NCI-H2081 (cell line): ENCODE measurements at regions not wholly inside any gene's neighbourhood (a gene's known extent, or its start where the extent isn't known, plus 50 kb on each side); places are given as distances from the start of the nearest gene placed in this dataset.
A peak's percentile ranks its signal among the peaks of the same experiment; 100 is the strongest.

Experiments used
- DNase-seq, 2 experiments: peaks; one replicate each; lab custom pipeline; 2025; lab: John Stamatoyannopoulos, UW

GRCh38 chrX:30504309-30504708, 73.3 kb downstream of the TASL start:
- DNase-seq, result peak; percentile 6 to 50

DNA sequence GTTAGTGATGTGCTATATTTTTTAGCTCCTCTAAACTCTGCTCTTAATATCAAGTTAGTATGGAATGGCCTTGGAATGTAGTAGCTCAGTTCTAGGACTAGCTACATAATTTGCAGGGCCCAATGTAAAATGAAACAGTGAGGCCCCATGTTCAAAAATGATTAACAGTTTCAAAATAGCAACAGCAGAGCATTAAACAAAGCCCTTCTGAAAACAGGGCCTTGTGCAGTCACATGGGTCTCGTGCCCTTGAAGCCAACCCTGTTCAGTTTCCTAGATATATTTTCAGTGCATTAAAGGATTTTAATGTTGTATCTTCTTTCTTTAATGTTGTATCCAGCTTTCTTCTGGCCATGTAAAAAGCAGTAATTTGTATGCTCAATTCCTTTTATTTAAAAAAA, 82.1 kb downstream of the TASL start:
- DNase-seq, result no peak

GRCh38 chrX:30493348-30493747, 84.2 kb downstream of the TASL start:
- DNase-seq, result no peak

DNA sequence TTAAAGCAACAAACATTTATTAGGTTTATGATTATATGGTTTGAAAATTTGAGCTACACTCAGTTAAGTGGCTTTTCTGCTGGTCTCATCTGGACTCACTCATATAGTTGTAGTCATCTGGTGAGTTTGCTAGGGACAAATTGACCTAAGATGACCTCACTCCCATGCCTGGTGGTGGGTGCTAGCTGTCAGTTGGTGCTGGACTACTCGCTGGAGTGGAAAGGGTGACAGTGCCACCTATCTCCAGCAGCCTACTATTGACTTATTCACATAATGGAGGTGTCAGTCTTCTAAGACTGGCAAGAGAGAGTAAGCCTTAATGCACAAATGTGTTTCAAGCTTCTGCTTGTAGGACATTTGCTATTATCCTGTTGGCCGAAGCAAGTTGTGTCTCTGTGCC, 88.2 kb downstream of the TASL start:
- peak in 1 of 2 experiments; percentile 15 for DNase-seq

GRCh38 chrX:30488092-30488491, 89.5 kb downstream of the TASL start:
- DNase-seq, result peak in 1 of 2 experiments; percentile 17

- no peak for DNase-seq
Observed at GRCh38 chrX:30483996-30484395, 93.6 kb downstream of the TASL start.

DNA sequence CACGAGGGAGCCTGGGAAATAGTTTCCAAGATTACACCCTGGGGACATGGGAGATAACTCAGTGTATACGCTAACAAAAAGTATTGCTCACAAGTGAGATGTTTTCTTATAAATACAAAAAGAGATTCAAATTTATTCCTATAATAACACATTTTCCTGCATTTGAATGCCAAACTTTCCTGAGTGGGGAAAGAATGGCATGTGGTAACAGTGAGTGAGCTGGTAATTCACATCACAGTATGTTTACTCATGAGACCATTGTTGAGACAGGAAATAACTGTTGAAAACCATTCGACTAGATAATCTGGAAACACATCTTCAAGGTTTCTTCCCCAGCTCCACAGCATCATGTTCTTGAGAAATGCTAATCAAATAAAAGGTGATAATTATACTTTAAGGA, 109.1 kb downstream of the TASL start:
- no peak for DNase-seq
